ENCODE measurements at regions not wholly inside any gene's neighbourhood (a gene's known extent, or its start where the extent isn't known, plus 50 kb on each side); places are given as distances from the start of the nearest gene placed in this dataset.

GRCh38 chr3:11089931-11090330 is 64.4 kb upstream of the HRH1 start:
- no peak for DNase-seq

GRCh38 chr3:11090551-11090950 is 63.7 kb upstream of the HRH1 start:
- DNase-seq, result no peak

DNA sequence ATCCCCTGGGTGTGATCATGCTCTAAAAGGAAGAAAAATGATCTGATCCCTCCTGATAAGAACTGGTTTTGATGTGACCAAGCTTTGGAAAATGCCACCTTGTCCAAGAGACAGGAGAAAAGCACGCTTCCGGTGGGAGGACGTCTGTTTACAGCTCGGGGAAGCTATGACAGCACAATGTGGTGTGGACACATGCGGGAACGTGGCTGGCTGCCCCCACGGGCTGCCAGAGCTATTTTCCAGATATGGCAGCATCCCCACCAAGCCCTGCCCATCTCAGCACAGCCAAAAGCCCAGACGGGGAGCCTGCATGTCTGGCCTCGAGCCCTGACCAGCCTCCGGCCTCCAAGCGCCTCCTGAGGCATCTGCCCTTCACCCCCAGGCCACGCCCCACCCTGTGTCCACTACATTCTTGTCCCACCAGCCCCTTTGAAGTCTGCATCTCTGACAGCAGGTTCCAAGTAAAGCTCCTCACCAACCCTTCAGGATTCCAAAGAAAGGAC is 63.2 kb upstream of the HRH1 start:
- DNase-seq, result no peak

GRCh38 chr3:11091791-11092190 is 62.5 kb upstream of the HRH1 start:
- DNase-seq, result no peak

- no peak for DNase-seq
Observed at GRCh38 chr3:11093823-11094340, 60.4 kb upstream of the HRH1 start.

GRCh38 chr3:11095932-11096265 is 58.4 kb upstream of the HRH1 start:
- no peak for DNase-seq

- DNase-seq, result peak; percentile 79
Observed at GRCh38 chr3:11096266-11097139, 57.8 kb upstream of the HRH1 start.

- DNase-seq, result no peak
Observed at GRCh38 chr3:11099306-11099705, 55.0 kb upstream of the HRH1 start.
